GM12878 (cell line): ENCODE measurements at regions not wholly inside any gene's neighbourhood (a gene's known extent, or its start where the extent isn't known, plus 50 kb on each side); places are given as distances from the start of the nearest gene placed in this dataset.

Source experiments
- ATAC-seq: fragments of 200-7000 bp; cut with Tn5 transposase; 3 replicates; pipeline ENCODE4 v1.9.1; 2020; ENCODE audit warnings: mild to moderate bottlenecking, moderate library complexity
- BruUV-seq: library from RNA; stranded (reverse); fragments of 400-500 nt; replicated peaks from 2 replicates; lab custom pipeline; 2021; lab: Mats Ljungman, UMichigan
- CTCF ChIA-PET: fragments of 300-600 bp; sonication (Branson Sonifier 250); formaldehyde crosslinking; extraction: SDS; loops from one replicate; lab custom pipeline; 2021; ENCODE audit warnings: inconsistent platforms; lab: Yijun Ruan, JAX
- POLR2A ChIA-PET: fragments of 350-600 bp; formaldehyde crosslinking; extraction: SDS; loops from one replicate; lab custom pipeline; 2021; ENCODE audit warnings: inconsistent platforms; lab: Charles Lee
- RAD21 ChIA-PET: fragments of 300-600 bp; sonication (Branson Sonifier 250); formaldehyde crosslinking; loops from one replicate; lab custom pipeline; 2023; ENCODE audit warnings: antibody characterized with exemption; ENCODE audit not compliant: unreplicated experiment; lab: Charles Lee
- SMC1A ChIA-PET: fragments of 300-600 bp; sonication (Branson Sonifier 250); formaldehyde crosslinking; loops from one replicate; lab custom pipeline; 2023; ENCODE audit not compliant: unreplicated experiment, uncharacterized antibody; lab: Charles Lee
- DNase-seq: peaks from one replicate; pipeline ENCODE4 v3.0.0-alpha.2; 2011; ENCODE audit warnings: low read depth, low spot score
- FAIRE-seq: peaks from 3 replicates; lab custom pipeline; 2011; peaks lifted over from hg19 to GRCh38; lab: Jason Lieb, UNC
- H2AFZ ChIP-seq: 2 replicates; pipeline ENCODE4 v1.6.0; 2011; ENCODE audit warnings: low read depth, low read length, control low read depth; ENCODE audit not compliant: control insufficient read depth
- H3K27ac ChIP-seq: 2 replicates; pipeline ENCODE4 v1.5.1; 2011; ENCODE audit warnings: control low read depth; ENCODE audit not compliant: control insufficient read depth, insufficient read depth
- H3K27me3 ChIP-seq, 2 experiments: replicated peaks in 1 of 2; 2 replicates each; pipeline versions ENCODE4 v1.6.0 to v1.6.1; 2011; ENCODE audit warnings: low read length in 1 of 2; ENCODE audit not compliant: control insufficient read depth in 2 of 2, insufficient read depth in 2 of 2
- H3K36me3 ChIP-seq, 2 experiments: 2 replicates each; pipeline ENCODE4 v1.5.1; 2011; ENCODE audit warnings: low read length in 1 of 2; ENCODE audit not compliant: control insufficient read depth in 2 of 2, insufficient read depth in 2 of 2
- H3K4me1 ChIP-seq: 2 replicates; pipeline ENCODE4 v1.6.1; 2011; ENCODE audit warnings: mild to moderate bottlenecking, low read length, moderate library complexity, mixed read lengths; ENCODE audit not compliant: control insufficient read depth, insufficient read depth
- H3K4me2 ChIP-seq: 2 replicates; pipeline ENCODE4 v1.6.0; 2011; ENCODE audit warnings: control low read depth; ENCODE audit not compliant: control insufficient read depth, insufficient read depth
- H3K4me3 ChIP-seq: fragments of 200-600 bp; sonication (generic); 2 replicates; pipeline ENCODE4 v1.5.1; 2016
- H3K79me2 ChIP-seq: 2 replicates; pipeline ENCODE4 v1.6.0; 2011; ENCODE audit warnings: low read length; ENCODE audit not compliant: control insufficient read depth, insufficient read depth
- H3K9ac ChIP-seq: 2 replicates; pipeline ENCODE4 v1.8.0; 2011; ENCODE audit warnings: low read length, control low read depth, mixed read lengths; ENCODE audit not compliant: control insufficient read depth, insufficient read depth
- H3K9me3 ChIP-seq: replicated peaks from 3 replicates; pipeline ENCODE4 v1.5.1; 2011; ENCODE audit warnings: mild to moderate bottlenecking, low read length; ENCODE audit not compliant: control insufficient read depth, insufficient read depth
- H4K20me1 ChIP-seq: 2 replicates; pipeline ENCODE4 v1.6.0; 2011; ENCODE audit not compliant: control insufficient read depth, insufficient read depth
- ASH2L ChIP-seq: fragments of 300-600, 200-600 bp; sonication (generic); IDR thresholded peaks from 2 replicates; pipeline ENCODE4 v1.6.1; 2017; ENCODE audit warnings: low read depth, mild to moderate bottlenecking, borderline replicate concordance
- ATF2 ChIP-seq: IDR thresholded peaks from 2 replicates; pipeline ENCODE4 v1.6.1; 2012; ENCODE audit warnings: low read length, inconsistent platforms
- BACH1 ChIP-seq: fragments of 450-650 bp; IDR thresholded peaks from 2 replicates; pipeline ENCODE4 v1.6.1; 2017; ENCODE audit warnings: mild to moderate bottlenecking, borderline replicate concordance
- FOXK2 ChIP-seq: fragments of 450-650 bp; IDR thresholded peaks from 2 replicates; pipeline ENCODE4 v1.6.1; 2017; ENCODE audit warnings: mild to moderate bottlenecking, moderate library complexity
- HDAC6 ChIP-seq: fragments of 200-600 bp; sonication (generic); IDR thresholded peaks from one replicate; pipeline ENCODE4 v1.8.0; 2017; ENCODE audit warnings: antibody characterized with exemption; ENCODE audit not compliant: unreplicated experiment
- PAX8 ChIP-seq: fragments of 450-650 bp; IDR thresholded peaks from 2 replicates; pipeline ENCODE4 v1.6.1; 2017; ENCODE audit warnings: mild to moderate bottlenecking, moderate library complexity
- PBX3 ChIP-seq: IDR thresholded peaks from 2 replicates; pipeline ENCODE4 v1.6.1; 2011; ENCODE audit warnings: mild to moderate bottlenecking, low read depth, low read length, moderate library complexity; ENCODE audit not compliant: insufficient replicate concordance
- POU2F2 ChIP-seq: IDR thresholded peaks from 3 replicates; pipeline ENCODE4 v1.6.1; 2011; ENCODE audit warnings: low read depth, mild to moderate bottlenecking, low read length, borderline replicate concordance
- PRDM15 ChIP-seq: fragments of 450-650 bp; formaldehyde crosslinking; IDR thresholded peaks from 2 replicates; pipeline ENCODE4 v1.4.0; 2020; ENCODE audit warnings: mild to moderate bottlenecking, moderate library complexity
- RBBP5 ChIP-seq: fragments of 200-600 bp; sonication (generic); conservative IDR thresholded peaks from 2 replicates; pipeline ENCODE4 v1.6.1; 2016
- RELA ChIP-seq: fragments of 450-650 bp; IDR thresholded peaks from 2 replicates; pipeline ENCODE4 v1.8.0; 2014; ENCODE audit warnings: borderline replicate concordance; ENCODE audit not compliant: partially characterized antibody
- RFX5 ChIP-seq: IDR thresholded peaks from 2 replicates; pipeline ENCODE4 v1.6.1; 2011; ENCODE audit warnings: low read depth, low read length, improper control_type of control experiment
- SMARCA5 ChIP-seq: fragments of 450-650 bp; IDR thresholded peaks from 2 replicates; pipeline ENCODE4 v1.6.1; 2017; ENCODE audit warnings: mild to moderate bottlenecking
- STAT1 ChIP-seq: fragments of 450-650 bp; conservative IDR thresholded peaks from 2 replicates; pipeline ENCODE4 v1.6.1; 2014; ENCODE audit warnings: antibody characterized with exemption, mild to moderate bottlenecking
- ZBTB33 ChIP-seq: fragments of 450-650 bp; IDR thresholded peaks from 2 replicates; pipeline ENCODE4 v1.6.1; 2017; ENCODE audit warnings: mild to moderate bottlenecking
- ZZZ3 ChIP-seq: IDR thresholded peaks from 2 replicates; pipeline ENCODE4 v1.6.1; 2011; ENCODE audit warnings: low read depth; ENCODE audit not compliant: control insufficient read depth, insufficient read length
- WGBS: methylation state at CpG from one replicate; pipeline ENCODE4 v1.1.6; 2016; ENCODE audit warnings: low lambda C conversion rate; ENCODE audit not compliant: insufficient replicate concordance, insufficient coverage; ENCODE audit errors: missing lambda C conversion rate; 5-methylcytosine and 5-hydroxymethylcytosine counted together
- in situ Hi-C: fragments of 300-500 bp; cut with MboI; formaldehyde crosslinking; loops from 9 replicates; pipeline ENCODE4 v1.14.3; 2018; ENCODE audit warnings: mixed read lengths
- intact Hi-C: fragments of 100-400 bp; cut with micrococcal nuclease; formaldehyde crosslinking; loops from one replicate; pipeline ENCODE4 v1.14.2; 2022; ENCODE audit not compliant: unreplicated experiment

- no peak for TF ChIP-seq PRDM15
- TF ChIP-seq, all 136 proteins: peak for 0
These were observed 239.9 kb downstream of the OPA1 start (continued) for GRCh38 chr3:193832833-193833413.

- Histone ChIP-seq H3K4me1 (peaks cover 37% of the 10 kb centered on the region), H3K36me3 (no peaks in the 10 kb centered on the region), H3K9ac (no peak overlapping the region), H3K27ac (0 out of 2 replicates have a peak overlapping the region, but pooled peaks have one; percentile 8), H3K79me2 (no peaks in the 10 kb centered on the region), H3K4me2 (no peak overlapping the region), H2AFZ (no peak overlapping the region), H3K4me3 (no peak overlapping the region), H3K27me3 (no peaks in the 10 kb centered on the region), H3K9me3 (no peaks in the 10 kb centered on the region), H4K20me1 (no peaks in the 10 kb centered on the region)
- ATAC-seq (no peak), DNase-seq (no peak), FAIRE-seq (no peak)
- ChIA-PET CTCF (no interaction called here), SMC1A (interaction anchor here (0.7 kb wide), 1 partner anchor 91 kb away, joined by 3 read pairs; no protein-coding TSS in a partner anchor), RAD21 (interaction anchor here (2.0 kb wide), 1 partner anchor 10 kb away, joined by 5 read pairs; no protein-coding TSS in a partner anchor), POLR2A (no interaction called here)
- in situ Hi-C loops (no loop called here), intact Hi-C loops (no loop called here)
- WGBS, result 92% methylated on average over 11 of the region's 11 CpGs
- BruUV-seq, result no TSS peak
- TF ChIP-seq HDAC6 (no peak), PBX3 (no peak), SMARCA5 (no peak), POU2F2 (no peak), ATF2 (no peak), PAX8 (no peak), RFX5 (no peak), ZBTB33 (no peak), BACH1 (no peak), FOXK2 (no peak), RBBP5 (no peak), ASH2L (no peak), STAT1 (no peak), ZZZ3 (no peak), RELA (no peak)
These were observed 240.6 kb downstream of the OPA1 start for GRCh38 chr3:193833592-193833991.
